ENCODE measurements at regions not wholly inside any gene's neighbourhood (a gene's known extent, or its start where the extent isn't known, plus 50 kb on each side); places are given as distances from the start of the nearest gene placed in this dataset.
"Not testable (repeated sequence)": the region's sequence is repeated elsewhere in the genome, so short reads cannot be mapped to it uniquely, and the experiment has no call there.

DNA sequence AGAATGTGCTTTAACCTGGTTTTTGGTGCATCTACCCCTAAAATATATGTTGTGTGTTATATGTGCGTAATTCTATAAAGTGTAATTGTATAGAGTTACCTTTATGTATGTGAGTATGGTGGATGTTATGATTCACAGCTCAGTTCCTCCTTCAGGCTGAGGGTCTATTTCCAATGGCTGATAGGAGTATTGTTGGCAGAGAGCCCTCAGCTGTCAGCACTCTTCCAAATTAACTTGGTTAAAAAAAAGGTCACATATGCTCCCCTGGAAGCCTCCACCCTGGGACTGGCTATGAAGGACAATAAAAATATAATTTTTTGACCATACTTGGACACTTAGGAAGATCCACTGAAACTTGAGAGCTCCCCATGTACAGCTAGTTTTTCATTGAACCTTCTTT, 250.4 kb upstream of the CDH12 start:
- Histone ChIP-seq H3K27ac (ENCODE audit: low read length) (no peak overlapping the region), H3K4me1 (ENCODE audit: control insufficient read depth, insufficient read depth, low read length) (no peaks in the 10 kb centered on the region), H3K27me3 (ENCODE audit: control insufficient read depth in 1 of 2, insufficient read depth in 2 of 2, low read length in 2 of 2) (no peaks in the 10 kb centered on the region), H3K9me3 (ENCODE audit: control insufficient read depth in 2 of 2, low read length in 2 of 2) (peaks cover 0 to 4% of the 10 kb centered on the region in 2 donors), H3K36me3 (ENCODE audit: control insufficient read depth in 2 of 2, insufficient read depth in 2 of 2, low read length in 2 of 2) (no peaks in the 10 kb centered on the region), H3K9ac (ENCODE audit: low read length in 2 of 2) (no peak overlapping the region), H3K4me3 (ENCODE audit: low read length in 2 of 2) (no peak overlapping the region)

DNA sequence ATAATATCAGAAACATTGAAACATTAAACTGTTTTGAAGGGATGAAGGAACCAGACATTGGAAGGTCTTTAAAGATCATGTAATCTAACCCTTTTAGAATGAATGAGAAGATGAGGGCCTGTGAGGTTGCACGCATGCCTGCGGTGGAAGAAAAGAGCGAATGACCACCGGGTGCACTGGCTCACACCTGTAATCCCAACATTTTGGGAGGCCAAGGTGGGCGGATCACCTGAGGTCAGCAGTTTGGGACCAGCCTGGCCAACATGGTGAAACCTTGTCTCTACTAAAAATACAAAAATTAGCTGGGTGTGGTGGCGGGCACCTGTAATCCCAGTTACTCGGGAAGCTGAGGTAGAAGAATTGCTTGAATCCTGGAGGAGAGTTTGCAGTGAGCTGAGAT, 242.3 kb upstream of the CDH12 start:
- H3K9ac ChIP-seq (ENCODE audit: low read length in 2 of 2); H3K9me3 ChIP-seq (ENCODE audit: control insufficient read depth in 2 of 2, low read length in 2 of 2); H3K4me1 ChIP-seq (ENCODE audit: control insufficient read depth, insufficient read depth, low read length); H3K27ac ChIP-seq (ENCODE audit: low read length); H3K36me3 ChIP-seq (ENCODE audit: control insufficient read depth in 2 of 2, insufficient read depth in 2 of 2, low read length in 2 of 2); H3K4me3 ChIP-seq (ENCODE audit: low read length in 2 of 2); H3K27me3 ChIP-seq (ENCODE audit: control insufficient read depth in 1 of 2, insufficient read depth in 2 of 2, low read length in 2 of 2): not testable (repeated sequence)

DNA sequence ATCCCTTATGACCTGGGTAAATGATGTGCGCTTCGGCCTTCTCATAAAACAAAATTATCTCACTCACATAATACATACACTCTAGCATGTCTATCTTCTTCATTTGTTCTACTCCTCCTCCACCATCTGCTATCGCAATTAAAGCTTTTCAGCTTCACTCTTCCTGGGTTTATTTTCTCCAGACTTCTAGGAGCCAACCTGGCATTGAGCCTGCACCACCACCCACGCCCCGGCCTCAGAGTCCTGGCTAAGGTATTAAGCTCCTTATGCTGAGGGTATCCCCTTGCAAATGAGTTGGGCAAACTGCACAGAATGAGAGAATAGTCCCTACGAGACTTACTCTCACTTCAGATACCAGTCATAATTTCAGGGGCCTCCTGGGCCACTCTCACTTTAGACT, 236.1 kb upstream of the CDH12 start:
- H3K4me1 ChIP-seq (ENCODE audit: control insufficient read depth, insufficient read depth, low read length) = no peaks in the 10 kb centered on the region
- H3K9me3 ChIP-seq (ENCODE audit: control insufficient read depth in 2 of 2, low read length in 2 of 2) = no peaks in the 10 kb centered on the region
- no peaks in the 10 kb centered on the region for H3K27me3 ChIP-seq (ENCODE audit: control insufficient read depth in 1 of 2, insufficient read depth in 2 of 2, low read length in 2 of 2)
- H3K27ac ChIP-seq (ENCODE audit: low read length) = no peak overlapping the region
- no peak overlapping the region for H3K9ac ChIP-seq (ENCODE audit: low read length in 2 of 2)
- H3K36me3 ChIP-seq (ENCODE audit: control insufficient read depth in 2 of 2, insufficient read depth in 2 of 2, low read length in 2 of 2) = no peaks in the 10 kb centered on the region
- no peak overlapping the region for H3K4me3 ChIP-seq (ENCODE audit: low read length in 2 of 2)

DNA sequence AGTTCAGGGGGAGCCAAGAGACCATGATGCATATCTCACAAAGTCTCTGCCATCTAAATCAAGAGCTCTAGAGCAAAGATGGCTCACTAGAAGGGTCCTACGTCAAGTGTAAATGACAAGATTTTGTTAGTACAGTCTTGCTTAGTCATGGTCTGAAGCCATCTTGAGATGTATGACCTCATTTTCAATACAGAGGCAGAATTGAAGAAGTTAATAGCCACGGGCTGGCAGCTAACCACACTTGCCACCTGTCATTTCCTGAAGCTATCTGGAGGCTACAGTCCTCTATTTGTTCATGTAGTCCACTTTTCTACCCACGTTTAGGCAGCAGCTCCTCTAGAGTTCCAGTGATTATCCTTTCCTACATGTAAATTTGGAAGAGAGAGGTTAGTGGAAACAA, 231.7 kb upstream of the CDH12 start:
- Histone ChIP-seq H3K36me3 (ENCODE audit: control insufficient read depth in 2 of 2, insufficient read depth in 2 of 2, low read length in 2 of 2) (no peaks in the 10 kb centered on the region), H3K4me1 (ENCODE audit: control insufficient read depth, insufficient read depth, low read length) (no peaks in the 10 kb centered on the region), H3K27me3 (ENCODE audit: control insufficient read depth in 1 of 2, insufficient read depth in 2 of 2, low read length in 2 of 2) (no peaks in the 10 kb centered on the region), H3K4me3 (ENCODE audit: low read length in 2 of 2) (no peak overlapping the region), H3K9me3 (ENCODE audit: control insufficient read depth in 2 of 2, low read length in 2 of 2) (no peaks in the 10 kb centered on the region), H3K27ac (ENCODE audit: low read length) (no peak overlapping the region), H3K9ac (ENCODE audit: low read length in 2 of 2) (no peak overlapping the region)

DNA sequence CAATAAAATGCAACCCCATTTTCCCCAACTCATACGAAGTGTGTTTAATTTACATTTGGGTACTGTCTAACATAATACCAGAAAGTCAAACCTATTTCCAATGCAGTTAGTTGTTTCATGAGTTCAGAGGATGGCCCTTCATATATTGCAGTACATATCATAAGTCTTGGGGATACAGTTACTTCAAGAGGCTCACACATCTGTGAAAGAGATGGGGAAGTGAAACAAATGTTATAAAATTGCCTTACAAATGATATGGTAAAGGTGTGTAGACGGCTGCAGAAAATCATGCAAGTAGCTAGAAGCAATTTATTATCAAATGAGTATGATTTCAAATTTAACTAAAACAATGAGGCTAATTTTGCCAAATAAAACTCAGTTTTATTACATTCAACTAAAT, 219.0 kb upstream of the CDH12 start:
- Histone ChIP-seq H3K9ac (ENCODE audit: low read length in 2 of 2) (no peak overlapping the region), H3K27me3 (ENCODE audit: control insufficient read depth in 1 of 2, insufficient read depth in 2 of 2, low read length in 2 of 2) (no peaks in the 10 kb centered on the region), H3K4me1 (ENCODE audit: control insufficient read depth, insufficient read depth, low read length) (no peaks in the 10 kb centered on the region), H3K27ac (ENCODE audit: low read length) (no peak overlapping the region), H3K4me3 (ENCODE audit: low read length in 2 of 2) (no peak overlapping the region), H3K9me3 (ENCODE audit: control insufficient read depth in 2 of 2, low read length in 2 of 2) (peaks cover 0 to 5% of the 10 kb centered on the region in 2 donors), H3K36me3 (ENCODE audit: control insufficient read depth in 2 of 2, insufficient read depth in 2 of 2, low read length in 2 of 2) (no peaks in the 10 kb centered on the region)

DNA sequence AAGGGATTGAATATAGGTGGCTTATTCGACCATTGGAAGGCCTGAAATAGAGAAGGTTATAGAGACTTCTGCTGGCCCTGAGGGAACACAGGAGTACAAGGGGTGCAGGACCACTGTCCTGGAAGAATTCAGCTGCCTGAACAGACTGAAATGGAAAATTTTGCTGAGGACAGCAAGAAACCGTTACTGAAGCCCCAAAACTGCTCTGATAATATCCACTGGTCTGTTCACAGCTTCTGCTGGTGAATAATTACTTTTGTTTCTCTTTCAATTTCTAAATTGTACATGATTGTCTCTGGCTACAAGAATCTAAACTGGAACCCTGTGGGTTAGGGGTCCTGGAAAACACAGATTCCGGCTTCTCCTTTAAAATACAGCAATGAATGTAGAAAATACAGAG, 218.5 kb upstream of the CDH12 start:
- Histone ChIP-seq H3K4me1 (ENCODE audit: control insufficient read depth, insufficient read depth, low read length) (no peaks in the 10 kb centered on the region), H3K36me3 (ENCODE audit: control insufficient read depth in 2 of 2, insufficient read depth in 2 of 2, low read length in 2 of 2) (no peaks in the 10 kb centered on the region), H3K27me3 (ENCODE audit: control insufficient read depth in 1 of 2, insufficient read depth in 2 of 2, low read length in 2 of 2) (no peaks in the 10 kb centered on the region), H3K9me3 (ENCODE audit: control insufficient read depth in 2 of 2, low read length in 2 of 2) (peaks cover 0 to 5% of the 10 kb centered on the region in 2 donors), H3K4me3 (ENCODE audit: low read length in 2 of 2) (no peak overlapping the region), H3K27ac (ENCODE audit: low read length) (no peak overlapping the region), H3K9ac (ENCODE audit: low read length in 2 of 2) (no peak overlapping the region)

DNA sequence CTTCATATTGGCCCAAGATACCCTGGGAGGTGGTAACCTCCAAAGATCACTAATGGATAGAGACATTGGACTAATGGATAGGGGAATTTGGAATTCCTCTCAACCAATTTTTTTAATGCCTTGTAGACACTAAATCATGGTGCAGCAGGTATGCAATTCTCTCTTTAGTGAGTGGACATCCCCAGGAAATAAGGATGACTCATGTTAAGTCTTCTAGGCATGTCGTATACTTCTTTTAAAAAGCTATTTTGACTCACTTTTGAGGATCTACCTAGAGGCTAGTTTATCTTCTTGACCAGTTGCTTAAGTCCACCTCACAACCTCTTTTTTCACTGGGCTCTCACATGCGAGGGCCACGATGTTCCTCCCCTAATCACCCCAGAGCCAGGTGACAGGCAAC, 211.6 kb upstream of the CDH12 start:
- H3K9me3 ChIP-seq (ENCODE audit: control insufficient read depth in 2 of 2, low read length in 2 of 2) = no peaks in the 10 kb centered on the region
- H3K4me1 ChIP-seq (ENCODE audit: control insufficient read depth, insufficient read depth, low read length) = no peaks in the 10 kb centered on the region
- no peak overlapping the region for H3K9ac ChIP-seq (ENCODE audit: low read length in 2 of 2)
- H3K36me3 ChIP-seq (ENCODE audit: control insufficient read depth in 2 of 2, insufficient read depth in 2 of 2, low read length in 2 of 2) = no peaks in the 10 kb centered on the region
- H3K4me3 ChIP-seq (ENCODE audit: low read length in 2 of 2) = no peak overlapping the region
- H3K27me3 ChIP-seq (ENCODE audit: control insufficient read depth in 1 of 2, insufficient read depth in 2 of 2, low read length in 2 of 2) = no peaks in the 10 kb centered on the region
- no peak overlapping the region for H3K27ac ChIP-seq (ENCODE audit: low read length)

DNA sequence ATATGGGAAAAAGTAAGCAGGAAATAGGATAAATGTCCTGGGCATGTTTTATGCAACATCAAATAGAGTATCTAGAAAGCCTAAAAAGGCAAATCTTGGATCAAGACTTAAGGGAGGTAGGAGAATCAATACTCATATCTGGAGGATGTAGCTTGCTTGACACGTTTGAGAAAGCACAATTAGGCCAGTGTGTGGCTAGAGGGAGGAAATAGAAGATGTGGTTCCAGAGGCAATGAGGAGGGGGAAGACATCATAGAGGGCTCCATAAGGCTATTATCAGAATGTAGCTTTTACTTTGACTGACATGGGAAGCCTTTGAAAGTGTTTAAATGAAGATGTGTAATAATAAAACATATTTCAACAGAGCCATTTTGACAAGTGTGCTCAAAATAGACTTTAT, 200.7 kb upstream of the CDH12 start:
- no peaks in the 10 kb centered on the region for H3K27me3 ChIP-seq (ENCODE audit: control insufficient read depth in 1 of 2, insufficient read depth in 2 of 2, low read length in 2 of 2)
- H3K9ac ChIP-seq (ENCODE audit: low read length in 2 of 2) = no peak overlapping the region
- H3K27ac ChIP-seq (ENCODE audit: low read length) = no peak overlapping the region
- no peaks in the 10 kb centered on the region for H3K4me1 ChIP-seq (ENCODE audit: control insufficient read depth, insufficient read depth, low read length)
- H3K9me3 ChIP-seq (ENCODE audit: control insufficient read depth in 2 of 2, low read length in 2 of 2) = no peaks in the 10 kb centered on the region
- no peaks in the 10 kb centered on the region for H3K36me3 ChIP-seq (ENCODE audit: control insufficient read depth in 2 of 2, insufficient read depth in 2 of 2, low read length in 2 of 2)
- H3K4me3 ChIP-seq (ENCODE audit: low read length in 2 of 2) = no peak overlapping the region

DNA sequence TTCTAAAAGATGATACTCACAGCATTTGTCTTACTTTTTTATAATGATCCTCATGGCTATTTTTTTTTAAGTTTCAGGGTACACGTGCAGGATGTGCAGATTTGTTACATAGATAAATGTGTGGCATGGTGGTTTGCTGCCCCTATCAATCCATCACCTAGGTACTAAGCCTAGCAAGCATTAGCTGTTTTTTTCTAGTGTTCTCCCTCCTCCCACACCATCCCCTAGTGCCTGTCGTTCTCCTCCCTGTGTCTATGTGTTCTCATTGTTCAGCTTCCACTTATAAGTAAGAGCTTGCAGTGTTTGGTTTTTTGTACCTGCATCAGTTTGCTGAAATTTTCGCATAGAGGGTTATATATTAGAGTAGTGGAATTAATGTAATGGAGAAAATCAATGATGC, 189.1 kb upstream of the CDH12 start:
- Histone ChIP-seq H3K27ac (ENCODE audit: low read length) (no peak overlapping the region), H3K4me3 (ENCODE audit: low read length in 2 of 2) (no peak overlapping the region), H3K4me1 (ENCODE audit: control insufficient read depth, insufficient read depth, low read length) (no peaks in the 10 kb centered on the region), H3K9me3 (ENCODE audit: control insufficient read depth in 2 of 2, low read length in 2 of 2) (no peaks in the 10 kb centered on the region), H3K36me3 (ENCODE audit: control insufficient read depth in 2 of 2, insufficient read depth in 2 of 2, low read length in 2 of 2) (no peaks in the 10 kb centered on the region), H3K27me3 (ENCODE audit: control insufficient read depth in 1 of 2, insufficient read depth in 2 of 2, low read length in 2 of 2) (no peaks in the 10 kb centered on the region), H3K9ac (ENCODE audit: low read length in 2 of 2) (no peak overlapping the region)

DNA sequence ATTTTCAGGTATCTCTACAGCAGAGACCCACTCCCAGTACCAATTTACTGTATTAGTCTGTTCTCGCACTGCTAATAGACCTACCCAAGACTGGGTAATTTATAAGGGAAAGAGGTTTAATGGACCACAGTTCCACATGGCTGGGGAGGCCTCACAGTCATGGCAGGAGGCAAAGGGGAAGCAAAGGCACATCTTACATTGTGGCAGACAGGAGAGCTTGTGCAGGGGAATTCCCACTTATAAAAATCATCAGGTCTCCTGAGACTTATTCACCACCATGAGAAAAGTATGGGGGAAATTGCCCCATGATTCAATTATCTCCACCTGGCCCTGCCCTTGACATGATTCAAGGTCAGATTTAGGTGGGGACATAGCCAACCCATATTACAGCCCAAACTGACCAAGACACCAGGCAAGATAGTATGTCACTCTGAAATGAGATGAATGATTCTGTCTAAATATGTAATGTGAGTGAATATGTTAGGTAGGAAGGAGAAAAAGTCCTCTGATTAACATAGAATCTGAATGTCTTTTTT, 182.5 kb upstream of the CDH12 start:
- Histone ChIP-seq H3K36me3 (ENCODE audit: control insufficient read depth in 2 of 2, insufficient read depth in 2 of 2, low read length in 2 of 2) (no peaks in the 10 kb centered on the region), H3K4me1 (ENCODE audit: control insufficient read depth, insufficient read depth, low read length) (no peaks in the 10 kb centered on the region), H3K27ac (ENCODE audit: low read length) (no peak overlapping the region), H3K9me3 (ENCODE audit: control insufficient read depth in 2 of 2, low read length in 2 of 2) (no peaks in the 10 kb centered on the region), H3K9ac (ENCODE audit: low read length in 2 of 2) (no peak overlapping the region), H3K4me3 (ENCODE audit: low read length in 2 of 2) (no peak overlapping the region), H3K27me3 (ENCODE audit: control insufficient read depth in 1 of 2, insufficient read depth in 2 of 2, low read length in 2 of 2) (no peaks in the 10 kb centered on the region)

DNA sequence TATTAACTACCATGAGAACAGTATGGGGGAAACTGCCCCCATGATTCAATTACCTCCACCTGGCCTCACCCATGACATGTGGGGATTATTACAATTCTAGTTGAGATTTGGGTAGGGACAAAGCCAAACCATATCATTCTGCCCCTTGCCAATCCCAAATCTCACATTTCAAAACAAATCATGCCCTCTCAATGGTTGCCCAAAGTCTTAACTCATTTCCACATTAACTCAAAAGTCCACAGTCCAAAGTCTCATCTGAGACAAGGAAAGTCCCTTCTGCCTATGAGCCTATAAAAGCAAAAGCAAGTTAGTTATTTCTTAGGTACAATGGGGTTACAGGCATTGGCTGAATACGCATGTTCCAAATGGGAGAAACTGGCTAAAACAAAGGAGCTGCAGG, 180.7 kb upstream of the CDH12 start:
- H3K36me3 ChIP-seq (ENCODE audit: control insufficient read depth in 2 of 2, insufficient read depth in 2 of 2, low read length in 2 of 2) = no peaks in the 10 kb centered on the region

More for the DNA sequence above, 180.7 kb upstream of the CDH12 start:
- no peak overlapping the region for H3K9ac ChIP-seq (ENCODE audit: low read length in 2 of 2)
- H3K9me3 ChIP-seq (ENCODE audit: control insufficient read depth in 2 of 2, low read length in 2 of 2) = no peaks in the 10 kb centered on the region
- no peaks in the 10 kb centered on the region for H3K4me1 ChIP-seq (ENCODE audit: control insufficient read depth, insufficient read depth, low read length)
- no peak overlapping the region for H3K27ac ChIP-seq (ENCODE audit: low read length)
- no peak overlapping the region for H3K4me3 ChIP-seq (ENCODE audit: low read length in 2 of 2)
- H3K27me3 ChIP-seq (ENCODE audit: control insufficient read depth in 1 of 2, insufficient read depth in 2 of 2, low read length in 2 of 2) = no peaks in the 10 kb centered on the region

Data from stomach smooth muscle (tissue), 2 donors.